IPS DF 19.7 (cell line): ENCODE measurements at regions not wholly inside any gene's neighbourhood (a gene's known extent, or its start where the extent isn't known, plus 50 kb on each side); places are given as distances from the start of the nearest gene placed in this dataset.

Experiments used
- DNase-seq: peaks from one replicate; pipeline ENCODE4 v3.0.0-alpha.2; 2013; ENCODE audit warnings: low read depth, low spot score

GRCh38 chr12:115708801-115709200 lies 568.7 kb downstream of the MED13L start:
- DNase-seq, result no peak

- no peak for DNase-seq
Measured at GRCh38 chr12:115700896-115701465, 576.5 kb downstream of the MED13L start.

- no peak for DNase-seq
Measured at GRCh38 chr12:115700081-115700480, 577.4 kb downstream of the MED13L start.

- DNase-seq, result no peak
Measured at GRCh38 chr12:115698257-115698656, 579.2 kb downstream of the MED13L start.

- no peak for DNase-seq
Measured at GRCh38 chr12:115697340-115697739, 580.2 kb downstream of the MED13L start.

GRCh38 chr12:115694564-115694963 lies 582.9 kb downstream of the MED13L start:
- DNase-seq, result no peak

GRCh38 chr12:115693970-115694369 lies 583.5 kb downstream of the MED13L start:
- no peak for DNase-seq

- DNase-seq, result no peak
Measured at GRCh38 chr12:115691123-115691522, 586.4 kb downstream of the MED13L start.

- no peak for DNase-seq
Measured at GRCh38 chr12:115687094-115687493, 590.4 kb downstream of the MED13L start.

- no peak for DNase-seq
Measured at GRCh38 chr12:115683240-115683780, 594.2 kb downstream of the MED13L start.

GRCh38 chr12:115680967-115681366 lies 596.5 kb downstream of the MED13L start:
- no peak for DNase-seq

- DNase-seq, result no peak
Measured at GRCh38 chr12:115672506-115673080, 604.9 kb downstream of the MED13L start.

- no peak for DNase-seq
Measured at GRCh38 chr12:115672086-115672485, 605.4 kb downstream of the MED13L start.

- no peak for DNase-seq
Measured at GRCh38 chr12:115670869-115671268, 606.6 kb downstream of the MED13L start.

GRCh38 chr12:115667116-115667515 lies 610.4 kb downstream of the MED13L start:
- DNase-seq, result no peak

GRCh38 chr12:115666168-115666567 lies 611.3 kb downstream of the MED13L start:
- no peak for DNase-seq

- DNase-seq, result no peak
Measured at GRCh38 chr12:115661112-115661511, 616.4 kb downstream of the MED13L start.

GRCh38 chr12:115660211-115660805 lies 617.2 kb downstream of the MED13L start:
- DNase-seq, result no peak

- no peak for DNase-seq
Measured at GRCh38 chr12:115659422-115659821, 618.1 kb downstream of the MED13L start.

- no peak for DNase-seq
Measured at GRCh38 chr12:115657081-115658013, 620.1 kb downstream of the MED13L start.

- DNase-seq, result no peak
Measured at GRCh38 chr12:115650026-115650425, 627.5 kb downstream of the MED13L start.

GRCh38 chr12:115648463-115648862 lies 629.0 kb downstream of the MED13L start:
- no peak for DNase-seq
